Panc1 (cell line): ENCODE measurements at regions not wholly inside any gene's neighbourhood (a gene's known extent, or its start where the extent isn't known, plus 50 kb on each side); places are given as distances from the start of the nearest gene placed in this dataset.

Experiments
- ATAC-seq: fragments of 200-7000 bp; cut with Tn5 transposase; 2 replicates; pipeline ENCODE4 v1.9.1; 2020; ENCODE audit warnings: mild to moderate bottlenecking, moderate library complexity
- BruUV-seq: library from RNA; stranded (reverse); fragments of 400-500 nt; replicated peaks from 2 replicates; lab custom pipeline; 2021; lab: Mats Ljungman, UMichigan
- CTCF ChIA-PET: fragments of 300-600 bp; sonication (Branson Sonifier 250); formaldehyde crosslinking; loops from one replicate; lab custom pipeline; 2022; ENCODE audit warnings: antibody characterized with exemption; lab: Charles Lee
- POLR2A ChIA-PET: fragments of 300-600 bp; sonication (Branson Sonifier 250); formaldehyde crosslinking; loops from one replicate; lab custom pipeline; 2022; ENCODE audit warnings: antibody characterized with exemption; lab: Charles Lee
- DNase-seq: peaks from one replicate; pipeline ENCODE4 v3.0.0-alpha.2; 2010; ENCODE audit warnings: low read depth, low spot score
- H3K27ac ChIP-seq: 2 replicates; pipeline ENCODE4 v1.5.1; 2011; ENCODE audit warnings: mild to moderate bottlenecking, low read length, inconsistent platforms
- H3K27me3 ChIP-seq: fragments of 200-500 bp; sonication (Bioruptor generic); 2 replicates; pipeline ENCODE4 v1.6.0; 2014; ENCODE audit warnings: low read length, inconsistent platforms; ENCODE audit not compliant: control insufficient read depth, insufficient read depth
- H3K36me3 ChIP-seq: fragments of 200-500 bp; sonication (Bioruptor generic); 2 replicates; pipeline ENCODE4 v1.5.1; 2014; ENCODE audit warnings: inconsistent platforms, mild to moderate bottlenecking, low read length, moderate library complexity; ENCODE audit not compliant: control insufficient read depth, insufficient read depth
- H3K4me1 ChIP-seq: 2 replicates; pipeline ENCODE4 v1.5.1; 2011; ENCODE audit warnings: inconsistent platforms, mild to moderate bottlenecking, low read length, moderate library complexity; ENCODE audit not compliant: control insufficient read depth, insufficient read depth
- H3K4me3 ChIP-seq, 2 experiments: 2 replicates each; pipeline ENCODE4 v1.5.1; 2011 to 2012; ENCODE audit warnings: low read depth in 2 of 2, low read length in 2 of 2, mild to moderate bottlenecking in 2 of 2, inconsistent platforms in 1 of 2, moderate library complexity in 1 of 2
- H3K9me3 ChIP-seq: fragments of 200-500 bp; sonication (Bioruptor generic); 2 replicates; pipeline ENCODE4 v1.5.1; 2014; ENCODE audit warnings: low read depth, mild to moderate bottlenecking, inconsistent platforms, low read length, moderate library complexity; ENCODE audit not compliant: control insufficient read depth, insufficient read depth
- POLR2AphosphoS5 ChIP-seq: IDR thresholded peaks from 2 replicates; pipeline ENCODE4 v1.6.1; 2012; ENCODE audit warnings: mild to moderate bottlenecking, low read depth, low read length, moderate library complexity
- REST ChIP-seq, 2 experiments: IDR thresholded peaks; 2 replicates each; pipeline ENCODE4 v1.6.1; 2011 to 2012; ENCODE audit warnings: low read depth in 2 of 2, control low read depth in 1 of 2, low read length in 1 of 2, mild to moderate bottlenecking in 1 of 2, moderate library complexity in 1 of 2; ENCODE audit not compliant: insufficient read depth in 1 of 2
- SIN3A ChIP-seq: IDR thresholded peaks from 2 replicates; pipeline ENCODE4 v1.6.1; 2012; ENCODE audit warnings: low read depth, mild to moderate bottlenecking, low read length, moderate library complexity, borderline replicate concordance; ENCODE audit not compliant: insufficient read depth
- TCF7L2 ChIP-seq: IDR thresholded peaks from 2 replicates; pipeline ENCODE4 v1.6.1; 2011; ENCODE audit warnings: mild to moderate bottlenecking, low read depth, low read length, inconsistent platforms
- in situ Hi-C: cut with HindIII; loops from 2 replicates; pipeline ENCODE4 v1.10.0; 2016; ENCODE audit warnings: low sequenced_read_pairs, low pct_unique_long_range_greater_than_20kb
- intact Hi-C: fragments of 100-400 bp; cut with micrococcal nuclease; formaldehyde crosslinking; loops from one replicate; pipeline ENCODE4 v1.10.0; 2022; ENCODE audit not compliant: unreplicated experiment
- TF ChIP-seq, protein P1 (sequence below): fragments of 450-650 bp; IDR thresholded peaks from 2 replicates; pipeline ENCODE4 v1.5.1; 2017; ENCODE audit warnings: mild to moderate bottlenecking

GRCh38 chr19:42653841-42654240, 59.1 kb upstream of the CEACAM8 start:
- TF ChIP-seq SIN3A (no peak), REST (IDR thresholded peaks at IDR 0.05; ENCODE audit: insufficient read depth in 1 of 2, low read depth in 2 of 2, low read length in 1 of 2) (no peak), POLR2AphosphoS5 (no peak), TCF7L2 (no peak)
- TF ChIP-seq, protein P1, sequence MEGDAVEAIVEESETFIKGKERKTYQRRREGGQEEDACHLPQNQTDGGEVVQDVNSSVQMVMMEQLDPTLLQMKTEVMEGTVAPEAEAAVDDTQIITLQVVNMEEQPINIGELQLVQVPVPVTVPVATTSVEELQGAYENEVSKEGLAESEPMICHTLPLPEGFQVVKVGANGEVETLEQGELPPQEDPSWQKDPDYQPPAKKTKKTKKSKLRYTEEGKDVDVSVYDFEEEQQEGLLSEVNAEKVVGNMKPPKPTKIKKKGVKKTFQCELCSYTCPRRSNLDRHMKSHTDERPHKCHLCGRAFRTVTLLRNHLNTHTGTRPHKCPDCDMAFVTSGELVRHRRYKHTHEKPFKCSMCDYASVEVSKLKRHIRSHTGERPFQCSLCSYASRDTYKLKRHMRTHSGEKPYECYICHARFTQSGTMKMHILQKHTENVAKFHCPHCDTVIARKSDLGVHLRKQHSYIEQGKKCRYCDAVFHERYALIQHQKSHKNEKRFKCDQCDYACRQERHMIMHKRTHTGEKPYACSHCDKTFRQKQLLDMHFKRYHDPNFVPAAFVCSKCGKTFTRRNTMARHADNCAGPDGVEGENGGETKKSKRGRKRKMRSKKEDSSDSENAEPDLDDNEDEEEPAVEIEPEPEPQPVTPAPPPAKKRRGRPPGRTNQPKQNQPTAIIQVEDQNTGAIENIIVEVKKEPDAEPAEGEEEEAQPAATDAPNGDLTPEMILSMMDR = no peak
- CTCF ChIA-PET = no interaction called here
- Histone ChIP-seq H3K27ac (no peak overlapping the region), H3K4me1 (no peaks in the 10 kb centered on the region), H3K36me3 (no peaks in the 10 kb centered on the region), H3K9me3 (no peaks in the 10 kb centered on the region), H3K27me3 (no peaks in the 10 kb centered on the region), H3K4me3 (no peak overlapping the region)
- DNase-seq = no peak
- intact Hi-C loops (no loop called here), in situ Hi-C loops (no loop called here)
- no peak for ATAC-seq
- no TSS peak for BruUV-seq
- POLR2A ChIA-PET = no interaction called here

- ChIA-PET POLR2A (no interaction called here), CTCF (no interaction called here)
- H3K36me3 ChIP-seq = no peaks in the 10 kb centered on the region
- TF ChIP-seq, protein P1 = no peak
- TF ChIP-seq POLR2AphosphoS5 (no peak), TCF7L2 (no peak), REST (IDR thresholded peaks at IDR 0.05; ENCODE audit: insufficient read depth in 1 of 2, low read depth in 2 of 2, low read length in 1 of 2) (no peak), SIN3A (no peak)
- H3K4me3 ChIP-seq = no peak overlapping the region
- no TSS peak for BruUV-seq
- H3K9me3 ChIP-seq = no peaks in the 10 kb centered on the region
- no peaks in the 10 kb centered on the region for H3K4me1 ChIP-seq
- intact Hi-C loops (no loop called here), in situ Hi-C loops (no loop called here)
- ATAC-seq = no peak
- H3K27ac ChIP-seq = no peak overlapping the region
- no peak for DNase-seq
- no peaks in the 10 kb centered on the region for H3K27me3 ChIP-seq
Observed at GRCh38 chr19:42652021-42652420, 57.3 kb upstream of the CEACAM8 start.
